ENCODE measurements at regions not wholly inside any gene's neighbourhood (a gene's known extent, or its start where the extent isn't known, plus 50 kb on each side); places are given as distances from the start of the nearest gene placed in this dataset.

GRCh38 chr9:117551171-117551570 lies 136.3 kb upstream of the ASTN2 start:
- no peak for DNase-seq
- in situ Hi-C loops (cut with MboI; ENCODE audit: low pct_unique_long_range_greater_than_20kb, low sequenced_read_pairs) = no loop called here

DNA sequence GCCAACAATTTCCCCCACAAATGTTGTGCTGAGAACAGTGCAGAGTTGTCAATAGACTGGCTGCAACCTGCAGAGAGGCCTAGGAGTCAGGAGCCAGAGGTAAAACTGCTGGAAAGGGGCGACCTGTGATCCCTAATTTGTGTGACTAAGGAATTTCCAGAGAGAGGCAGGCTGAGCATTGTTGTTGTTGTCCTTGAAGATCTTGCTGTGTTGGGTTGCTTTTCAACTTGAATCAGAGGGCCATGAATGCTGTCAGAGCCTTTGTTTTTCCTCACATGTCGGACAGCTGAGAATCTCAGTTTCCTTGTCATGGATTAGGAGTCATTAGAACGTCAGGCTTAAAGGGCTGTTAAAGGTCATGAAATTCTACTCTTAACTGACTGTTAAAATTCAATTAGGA lies 134.6 kb upstream of the ASTN2 start:
- in situ Hi-C loops (cut with MboI; ENCODE audit: low pct_unique_long_range_greater_than_20kb, low sequenced_read_pairs) = no loop called here
- DNase-seq = no peak

DNA sequence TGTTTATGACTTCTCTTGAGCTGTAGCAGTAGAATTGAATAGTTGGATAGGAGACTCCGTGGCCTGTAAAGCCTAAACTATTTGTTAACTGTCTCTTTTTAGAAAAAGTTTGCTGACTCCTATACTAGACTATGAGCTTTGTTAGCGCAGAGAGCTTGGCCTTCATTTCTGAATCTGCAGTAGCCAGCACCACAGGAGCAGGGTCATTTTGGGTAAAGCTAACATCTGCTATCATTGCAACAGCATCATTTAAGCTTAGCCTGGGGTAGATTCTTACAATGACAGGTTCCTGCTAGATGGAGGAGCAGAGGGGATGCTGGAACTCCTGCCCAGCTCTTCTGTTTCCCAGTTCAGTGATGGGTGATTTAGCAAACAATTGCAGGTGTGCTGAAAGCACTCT lies 133.7 kb upstream of the ASTN2 start:
- in situ Hi-C loops (cut with MboI; ENCODE audit: low pct_unique_long_range_greater_than_20kb, low sequenced_read_pairs) = no loop called here
- DNase-seq = no peak

GRCh38 chr9:117547904-117548303 lies 133.0 kb upstream of the ASTN2 start:
- in situ Hi-C loops (cut with MboI; ENCODE audit: low pct_unique_long_range_greater_than_20kb, low sequenced_read_pairs) = no loop called here
- DNase-seq = no peak

DNA sequence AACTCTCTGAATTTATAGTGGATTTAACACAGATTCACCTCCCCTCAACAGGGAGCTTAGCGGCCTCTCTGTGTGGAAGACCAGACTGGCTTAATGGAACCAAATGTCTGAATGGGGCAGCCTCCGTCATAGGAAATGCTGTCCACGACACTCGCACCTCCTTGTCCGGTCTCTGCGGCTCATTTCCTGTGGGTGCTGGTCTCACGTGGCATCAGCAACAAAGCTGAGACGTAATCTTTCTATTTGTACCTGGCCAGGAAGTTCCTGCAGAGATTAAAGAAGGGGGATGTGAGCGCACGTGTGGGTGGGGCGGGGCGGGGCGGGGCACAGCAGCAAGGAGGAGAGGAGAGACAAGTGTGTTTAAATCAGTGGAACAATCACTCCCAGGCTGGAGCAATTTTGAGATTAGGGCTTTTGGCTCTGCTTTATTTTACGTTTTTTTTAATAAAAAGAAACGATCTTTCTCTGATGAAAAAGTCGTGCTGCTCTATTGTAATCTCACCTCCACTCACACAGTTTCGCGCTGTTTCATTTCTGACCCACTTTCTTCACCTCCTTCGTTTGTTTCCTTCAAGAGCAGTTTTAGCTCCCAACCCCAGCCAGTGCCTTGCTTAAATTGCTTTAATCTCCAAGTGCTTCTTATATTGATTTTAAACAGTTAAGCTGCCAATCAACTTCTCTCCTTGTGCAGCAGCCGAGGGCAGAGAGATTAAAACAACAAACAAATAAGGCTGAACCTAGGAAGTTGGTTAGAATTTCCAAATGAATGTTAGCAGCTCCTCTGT lies 132.2 kb upstream of the ASTN2 start:
- in situ Hi-C loops (cut with MboI; ENCODE audit: low pct_unique_long_range_greater_than_20kb, low sequenced_read_pairs) = no loop called here
- DNase-seq = no peak

- DNase-seq = no peak
- in situ Hi-C loops (cut with MboI; ENCODE audit: low pct_unique_long_range_greater_than_20kb, low sequenced_read_pairs) = no loop called here
These were observed 131.0 kb upstream of the ASTN2 start for GRCh38 chr9:117545846-117546245.

DNA sequence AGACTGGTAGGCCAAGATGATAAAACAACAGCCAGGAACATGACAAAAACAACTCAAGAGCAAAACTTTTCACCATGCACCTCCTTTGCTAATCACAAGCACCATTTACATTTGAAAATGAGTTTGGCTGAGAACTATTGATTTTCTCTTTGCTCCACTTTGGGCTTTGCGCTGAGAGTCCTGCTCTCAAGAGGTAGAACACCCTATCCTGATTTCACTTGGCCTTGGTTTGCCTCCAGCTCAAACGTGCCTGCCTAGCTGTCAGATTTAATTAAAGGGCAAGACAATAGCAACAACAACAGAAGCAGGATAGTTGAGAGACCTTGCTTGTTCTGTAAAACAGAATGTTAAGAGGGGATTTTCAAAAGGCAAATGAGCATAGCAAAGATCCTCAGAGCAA lies 128.2 kb upstream of the ASTN2 start:
- no peak for DNase-seq
- in situ Hi-C loops (cut with MboI; ENCODE audit: low pct_unique_long_range_greater_than_20kb, low sequenced_read_pairs) = no loop called here

DNA sequence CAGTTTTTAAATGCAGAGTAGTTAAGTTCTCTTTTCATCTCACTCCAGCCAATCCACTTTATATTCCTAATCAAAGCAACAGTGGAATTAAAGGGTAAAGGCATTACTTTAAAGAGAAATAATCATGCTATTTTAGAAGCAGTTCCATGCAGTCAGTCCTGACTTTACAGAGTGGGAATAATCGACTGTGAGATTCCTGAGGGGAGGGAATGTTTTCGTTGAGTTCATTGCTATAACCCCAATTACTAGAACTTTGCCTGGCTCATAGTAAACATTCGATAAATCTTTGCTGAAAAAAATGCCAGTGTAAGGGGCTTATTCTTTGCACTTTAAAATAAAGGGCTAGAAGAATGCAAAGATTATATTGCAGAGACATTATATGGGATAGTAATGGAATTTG lies 127.2 kb upstream of the ASTN2 start:
- in situ Hi-C loops (cut with MboI; ENCODE audit: low pct_unique_long_range_greater_than_20kb, low sequenced_read_pairs) = no loop called here

DNA sequence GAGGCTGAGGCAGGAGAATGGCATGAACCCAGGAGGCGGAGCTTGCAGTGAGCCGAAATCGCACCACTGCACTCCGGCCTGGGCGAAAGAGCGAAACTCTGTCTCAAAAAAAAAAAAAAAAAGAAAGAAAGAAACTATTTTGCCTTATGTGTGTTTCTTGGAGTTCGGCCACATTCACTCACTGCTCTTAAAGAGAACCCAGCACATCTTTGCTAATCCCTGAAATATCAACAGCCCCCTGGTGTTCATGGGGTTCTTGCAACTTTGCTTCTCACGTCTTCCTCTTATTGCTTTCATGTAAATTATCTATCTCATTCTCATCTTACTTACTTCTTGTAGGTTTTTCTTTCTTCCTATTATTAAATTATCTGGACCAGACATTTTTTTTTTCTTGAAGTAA lies 126.3 kb upstream of the ASTN2 start:
- no peak for DNase-seq
- in situ Hi-C loops (cut with MboI; ENCODE audit: low pct_unique_long_range_greater_than_20kb, low sequenced_read_pairs) = no loop called here

More for the DNA sequence above, 127.2 kb upstream of the ASTN2 start:
- DNase-seq = no peak

- DNase-seq = no peak
- in situ Hi-C loops (cut with MboI; ENCODE audit: low pct_unique_long_range_greater_than_20kb, low sequenced_read_pairs) = no loop called here
These were observed 121.1 kb upstream of the ASTN2 start for GRCh38 chr9:117535973-117536372.

- in situ Hi-C loops (cut with MboI; ENCODE audit: low pct_unique_long_range_greater_than_20kb, low sequenced_read_pairs) = no loop called here
- DNase-seq = no peak
These were observed 120.6 kb upstream of the ASTN2 start for GRCh38 chr9:117535434-117535833.

DNA sequence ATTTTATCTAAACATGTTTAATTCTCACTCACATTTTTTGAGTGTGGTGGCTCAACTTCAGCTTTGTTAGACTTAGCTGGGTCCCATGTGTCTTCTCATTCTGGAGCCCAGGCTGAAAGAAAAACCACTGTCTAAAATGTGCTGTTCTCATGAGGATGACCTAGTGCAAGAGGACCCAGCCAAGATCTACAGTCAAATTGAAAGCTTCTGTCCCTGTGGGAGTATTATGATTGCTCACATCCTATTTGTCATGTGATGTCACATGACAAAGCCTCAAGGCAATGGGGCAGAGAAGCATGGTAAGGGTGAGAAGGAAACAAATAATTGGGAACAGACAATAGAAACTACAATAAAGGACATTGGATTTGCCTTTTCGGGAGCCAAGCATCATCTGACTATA lies 113.4 kb upstream of the ASTN2 start:
- in situ Hi-C loops (cut with MboI; ENCODE audit: low pct_unique_long_range_greater_than_20kb, low sequenced_read_pairs) = no loop called here
- DNase-seq = no peak

GRCh38 chr9:117526674-117527073 lies 111.8 kb upstream of the ASTN2 start:
- in situ Hi-C loops (cut with MboI; ENCODE audit: low pct_unique_long_range_greater_than_20kb, low sequenced_read_pairs) = no loop called here
- no peak for DNase-seq

GRCh38 chr9:117523531-117524153 lies 108.8 kb upstream of the ASTN2 start:
- DNase-seq = no peak
- in situ Hi-C loops (cut with MboI; ENCODE audit: low pct_unique_long_range_greater_than_20kb, low sequenced_read_pairs) = no loop called here

DNA sequence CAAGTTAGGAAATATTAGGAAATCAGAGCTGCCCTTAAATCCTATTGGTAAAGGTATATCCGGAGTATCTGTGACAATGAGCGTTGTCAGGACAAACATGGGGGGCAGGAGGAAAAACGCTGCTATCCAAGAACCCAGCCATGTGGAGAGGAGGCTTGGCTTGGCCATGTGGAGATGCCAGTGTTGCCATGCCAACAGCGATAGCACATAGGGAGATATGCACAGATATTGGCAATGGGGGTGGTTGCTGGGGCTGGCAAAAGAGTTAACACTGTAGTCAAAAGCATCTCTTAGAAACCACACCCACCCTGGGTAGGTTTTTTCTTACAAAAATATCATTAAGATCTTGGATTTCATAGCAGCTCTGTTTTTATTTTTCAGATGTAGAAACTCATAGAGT lies 106.4 kb upstream of the ASTN2 start:
- DNase-seq = no peak
- in situ Hi-C loops (cut with MboI; ENCODE audit: low pct_unique_long_range_greater_than_20kb, low sequenced_read_pairs) = no loop called here

GRCh38 chr9:117516676-117517632 lies 102.1 kb upstream of the ASTN2 start:
- in situ Hi-C loops (cut with MboI; ENCODE audit: low pct_unique_long_range_greater_than_20kb, low sequenced_read_pairs) = no loop called here
- DNase-seq = no peak

DNA sequence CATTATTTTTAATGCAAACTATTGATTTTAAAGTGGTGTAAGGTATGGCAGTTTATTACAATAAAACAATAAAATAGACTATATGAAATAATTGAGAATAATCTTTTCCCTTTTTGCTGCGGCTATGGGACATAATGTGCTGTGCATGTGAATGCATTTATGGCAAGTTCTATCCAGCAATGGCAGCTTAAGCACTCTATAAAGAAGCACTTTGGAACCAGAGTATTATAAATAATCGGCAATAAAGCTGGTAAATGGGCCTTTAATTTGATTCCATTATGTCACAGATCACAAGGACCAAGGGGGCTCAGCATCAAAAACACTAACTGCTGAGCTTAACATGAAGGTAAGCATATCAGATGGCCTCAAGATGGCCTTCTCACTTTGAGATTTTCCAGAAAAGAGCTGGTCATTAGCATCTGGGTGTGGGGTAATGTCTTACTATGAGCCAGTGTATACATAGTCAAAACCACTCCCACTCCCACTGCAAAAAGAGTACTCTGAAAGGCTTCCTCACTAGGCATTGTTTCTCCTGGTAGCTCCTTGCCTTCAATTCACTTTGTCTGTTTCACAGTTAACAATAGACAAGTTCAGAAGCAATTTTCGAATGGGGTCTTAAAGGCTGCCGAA lies 97.1 kb upstream of the ASTN2 start:
- DNase-seq = no peak
- in situ Hi-C loops (cut with MboI; ENCODE audit: low pct_unique_long_range_greater_than_20kb, low sequenced_read_pairs) = no loop called here

DNA sequence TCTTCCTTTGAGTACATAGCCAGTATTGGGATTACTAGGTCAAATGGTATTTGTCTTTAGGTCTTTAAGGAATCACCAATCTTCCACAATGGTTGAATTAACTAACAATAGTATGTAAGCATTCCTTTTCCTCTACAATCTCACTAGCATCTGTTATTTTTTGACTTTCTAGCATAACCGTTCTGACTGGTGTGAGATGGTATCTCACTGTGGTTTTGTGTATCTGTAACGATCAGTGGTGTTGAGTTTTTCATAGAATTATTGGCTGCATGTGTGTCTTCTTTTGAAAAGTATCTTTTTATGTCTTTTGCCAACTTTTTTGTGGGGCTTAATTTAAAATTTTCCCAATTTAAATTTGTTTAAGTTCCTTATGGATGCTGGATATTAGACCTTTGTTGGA lies 81.5 kb upstream of the ASTN2 start:
- DNase-seq = no peak
- in situ Hi-C loops (cut with MboI; ENCODE audit: low pct_unique_long_range_greater_than_20kb, low sequenced_read_pairs) = no loop called here

- DNase-seq = no peak
- in situ Hi-C loops (cut with MboI; ENCODE audit: low pct_unique_long_range_greater_than_20kb, low sequenced_read_pairs) = no loop called here
These were observed 79.7 kb upstream of the ASTN2 start for GRCh38 chr9:117494401-117495090.
